Coronary artery (tissue), 2 donors: ENCODE measurements at regions not wholly inside any gene's neighbourhood (a gene's known extent, or its start where the extent isn't known, plus 50 kb on each side); places are given as distances from the start of the nearest gene placed in this dataset.

Source experiments
- DNase-seq: peaks from one replicate; pipeline ENCODE4 v3.0.0-alpha.2; 2017; ENCODE audit warnings: low spot score
- H3K27ac ChIP-seq, 2 donors: fragments of 200-600 bp; sonication (generic); one replicate each; pipeline ENCODE4 v1.5.1; 2016 to 2019
- H3K4me3 ChIP-seq: fragments of 200-600 bp; sonication (generic); 2 replicates; pipeline ENCODE4 v1.5.1; 2016; ENCODE audit warnings: mild to moderate bottlenecking, moderate library complexity
- TF ChIP-seq, protein P1 (sequence below): fragments of 200-600 bp; sonication (generic); IDR thresholded peaks from one replicate; pipeline ENCODE4 v1.5.1; 2019; ENCODE audit warnings: antibody characterized with exemption

DNA sequence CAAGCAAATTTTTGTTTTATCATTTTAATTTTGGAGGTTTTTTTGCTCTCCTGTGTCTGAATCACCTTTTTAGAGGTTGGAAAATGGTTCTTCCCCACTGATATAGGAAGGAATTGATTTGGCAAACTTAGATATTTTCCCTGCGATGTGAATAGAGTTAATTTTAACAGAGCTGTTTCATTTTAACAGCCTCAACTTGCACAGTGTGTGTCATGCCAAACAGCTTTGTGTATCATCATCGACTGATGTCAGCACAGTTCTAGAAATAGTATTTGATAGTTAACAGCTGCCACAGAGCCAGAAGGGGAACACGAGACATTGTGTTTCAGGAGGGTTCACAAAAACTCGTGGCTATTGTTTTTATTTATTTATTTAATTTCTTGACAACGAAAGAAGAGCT is 243.1 kb upstream of the FOXN3 start:
- DNase-seq: no peak
- H3K27ac ChIP-seq: no peak overlapping the region
- TF ChIP-seq, protein P1, sequence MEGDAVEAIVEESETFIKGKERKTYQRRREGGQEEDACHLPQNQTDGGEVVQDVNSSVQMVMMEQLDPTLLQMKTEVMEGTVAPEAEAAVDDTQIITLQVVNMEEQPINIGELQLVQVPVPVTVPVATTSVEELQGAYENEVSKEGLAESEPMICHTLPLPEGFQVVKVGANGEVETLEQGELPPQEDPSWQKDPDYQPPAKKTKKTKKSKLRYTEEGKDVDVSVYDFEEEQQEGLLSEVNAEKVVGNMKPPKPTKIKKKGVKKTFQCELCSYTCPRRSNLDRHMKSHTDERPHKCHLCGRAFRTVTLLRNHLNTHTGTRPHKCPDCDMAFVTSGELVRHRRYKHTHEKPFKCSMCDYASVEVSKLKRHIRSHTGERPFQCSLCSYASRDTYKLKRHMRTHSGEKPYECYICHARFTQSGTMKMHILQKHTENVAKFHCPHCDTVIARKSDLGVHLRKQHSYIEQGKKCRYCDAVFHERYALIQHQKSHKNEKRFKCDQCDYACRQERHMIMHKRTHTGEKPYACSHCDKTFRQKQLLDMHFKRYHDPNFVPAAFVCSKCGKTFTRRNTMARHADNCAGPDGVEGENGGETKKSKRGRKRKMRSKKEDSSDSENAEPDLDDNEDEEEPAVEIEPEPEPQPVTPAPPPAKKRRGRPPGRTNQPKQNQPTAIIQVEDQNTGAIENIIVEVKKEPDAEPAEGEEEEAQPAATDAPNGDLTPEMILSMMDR: no peak
- H3K4me3 ChIP-seq: no peak overlapping the region

- Histone ChIP-seq H3K4me3 (no peak overlapping the region), H3K27ac (no peak overlapping the region)
- TF ChIP-seq, protein P1: no peak
- DNase-seq: no peak
These were observed 242.1 kb upstream of the FOXN3 start for GRCh38 chr14:89658977-89659670.

DNA sequence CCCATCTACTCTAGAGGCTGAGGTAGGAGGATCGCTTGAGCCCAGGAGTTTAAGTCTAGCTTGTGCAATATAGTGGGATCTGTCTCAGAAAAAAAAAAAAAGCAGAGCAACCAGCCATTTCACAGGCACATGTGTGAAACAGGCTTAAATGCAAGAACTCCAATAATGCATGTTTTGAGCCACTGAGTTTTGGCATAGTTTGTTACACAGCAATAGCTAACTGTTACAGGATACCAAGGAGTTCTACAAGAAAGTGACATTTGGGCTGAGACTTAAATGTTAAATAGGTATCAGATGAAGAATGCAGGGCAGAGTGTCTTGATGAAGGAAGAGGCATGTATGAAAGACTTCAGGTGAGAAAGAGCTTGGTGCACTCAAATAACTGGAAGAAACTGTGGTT is 240.0 kb upstream of the FOXN3 start:
- TF ChIP-seq, protein P1: no peak
- Histone ChIP-seq H3K4me3 (no peak overlapping the region), H3K27ac (no peak overlapping the region)
- no peak for DNase-seq

GRCh38 chr14:89654998-89655397 is 238.0 kb upstream of the FOXN3 start:
- DNase-seq: no peak
- TF ChIP-seq, protein P1: no peak
- no peak overlapping the region for H3K4me3 ChIP-seq
- H3K27ac ChIP-seq: no peak overlapping the region

DNA sequence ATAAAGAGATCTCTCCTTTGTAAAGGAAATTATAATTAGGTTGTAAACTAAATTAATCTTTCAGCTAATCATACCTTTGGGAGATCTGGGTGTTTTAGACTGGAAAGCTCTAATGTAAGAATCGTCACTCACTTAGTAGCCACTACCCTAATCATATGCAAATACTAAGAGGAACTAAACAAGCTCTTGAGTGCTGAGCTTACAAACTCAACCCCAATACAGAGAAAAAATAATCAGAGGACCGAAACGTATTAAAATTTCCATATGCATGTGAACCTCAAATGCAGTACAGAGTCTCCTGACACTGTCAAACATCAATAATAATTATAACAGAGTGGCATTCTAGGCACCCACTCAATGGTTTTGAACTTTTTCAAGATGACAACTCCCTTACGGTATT is 235.3 kb upstream of the FOXN3 start:
- TF ChIP-seq, protein P1: no peak
- no peak for DNase-seq
- Histone ChIP-seq H3K4me3 (no peak overlapping the region), H3K27ac (no peak overlapping the region)

DNA sequence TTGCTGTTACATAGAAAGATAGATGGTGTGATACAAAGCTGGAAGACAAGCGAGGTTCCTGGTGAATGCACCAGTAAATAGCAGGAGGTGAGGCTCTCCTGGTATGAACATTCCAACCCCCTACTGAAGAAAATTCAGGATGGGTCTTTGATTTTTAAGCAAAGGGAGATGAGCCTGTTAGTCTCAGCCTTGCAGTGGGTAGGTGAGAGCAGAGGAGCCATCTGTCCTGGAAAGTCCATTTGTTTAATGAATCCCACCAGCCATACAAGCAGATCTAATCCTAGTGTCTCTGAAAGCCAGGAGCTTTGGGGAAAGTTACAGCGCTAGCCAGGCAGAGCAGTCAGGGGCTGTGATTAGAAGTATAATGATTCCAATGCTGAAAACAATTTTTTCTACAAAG is 234.8 kb upstream of the FOXN3 start:
- Histone ChIP-seq H3K4me3 (no peak overlapping the region), H3K27ac (no peak overlapping the region)
- TF ChIP-seq, protein P1: no peak
- no peak for DNase-seq
